ENCODE measurements at regions not wholly inside any gene's neighbourhood (a gene's known extent, or its start where the extent isn't known, plus 50 kb on each side); places are given as distances from the start of the nearest gene placed in this dataset.

GRCh38 chr1:95475686-95476457 is 241.9 kb downstream of the RWDD3 start:
- H3K4me2 ChIP-seq (ENCODE audit: low read length): no peak overlapping the region
- H3K36me3 ChIP-seq (ENCODE audit: insufficient read depth, low read length): no peaks in the 10 kb centered on the region
- no peaks in the 10 kb centered on the region for H3K9me2 ChIP-seq (ENCODE audit: insufficient read depth, low read length)
- TF ChIP-seq EZH2phosphoT487 (IDR thresholded peaks at IDR 0.05; ENCODE audit: borderline replicate concordance, low read depth, low read length) (no peak), CTCF (conservative IDR thresholded peaks at IDR 0.05; ENCODE audit: low read length) (no peak)
- BruUV-seq (replicated peaks): no TSS peak
- no peak overlapping the region for H3K27ac ChIP-seq (ENCODE audit: low read depth, low read length, poor library complexity, severe bottlenecking)
- H3K9me3 ChIP-seq (ENCODE audit: low read length): no peaks in the 10 kb centered on the region
- DNase-seq (ENCODE audit: low spot score): no peak
- H4K20me1 ChIP-seq (ENCODE audit: insufficient read depth, low read length): no peaks in the 10 kb centered on the region
- H2AFZ ChIP-seq (ENCODE audit: low read length): no peak overlapping the region
- intact Hi-C loops (cut with micrococcal nuclease; ENCODE audit: unreplicated experiment): no loop called here
- CTCF ChIA-PET (ENCODE audit: unreplicated experiment): no interaction called here
- H3K4me1 ChIP-seq (ENCODE audit: insufficient read depth, low read length, poor library complexity, severe bottlenecking): no peaks in the 10 kb centered on the region
- H3K4me3 ChIP-seq (ENCODE audit: low read depth, low read length, poor library complexity, severe bottlenecking): no peak overlapping the region
- H3K79me2 ChIP-seq (ENCODE audit: insufficient read depth, low read depth, low read length): no peaks in the 10 kb centered on the region
- POLR2A ChIA-PET: no interaction called here

- Histone ChIP-seq H3K9me2 (ENCODE audit: insufficient read depth, low read length) (no peaks in the 10 kb centered on the region), H3K4me1 (ENCODE audit: insufficient read depth, low read length, poor library complexity, severe bottlenecking) (no peaks in the 10 kb centered on the region), H2AFZ (ENCODE audit: low read length) (no peak overlapping the region), H3K36me3 (ENCODE audit: insufficient read depth, low read length) (no peaks in the 10 kb centered on the region), H3K9me3 (ENCODE audit: low read length) (no peaks in the 10 kb centered on the region), H4K20me1 (ENCODE audit: insufficient read depth, low read length) (no peaks in the 10 kb centered on the region), H3K4me3 (ENCODE audit: low read depth, low read length, poor library complexity, severe bottlenecking) (no peak overlapping the region), H3K79me2 (ENCODE audit: insufficient read depth, low read depth, low read length) (no peaks in the 10 kb centered on the region), H3K27ac (ENCODE audit: low read depth, low read length, poor library complexity, severe bottlenecking) (no peak overlapping the region), H3K4me2 (ENCODE audit: low read length) (no peak overlapping the region)
- DNase-seq (ENCODE audit: low spot score): no peak
- ChIA-PET CTCF (ENCODE audit: unreplicated experiment) (no interaction called here), POLR2A (no interaction called here)
- no TSS peak for BruUV-seq (replicated peaks)
- TF ChIP-seq CTCF (conservative IDR thresholded peaks at IDR 0.05; ENCODE audit: low read length): no peak
- TF ChIP-seq EZH2phosphoT487 (IDR thresholded peaks at IDR 0.05; ENCODE audit: borderline replicate concordance, low read depth, low read length): no peak
- intact Hi-C loops (cut with micrococcal nuclease; ENCODE audit: unreplicated experiment): no loop called here
Measured at GRCh38 chr1:95496307-95496706, 262.3 kb downstream of the RWDD3 start.

- Histone ChIP-seq H3K36me3 (ENCODE audit: insufficient read depth, low read length) (no peaks in the 10 kb centered on the region), H3K9me3 (ENCODE audit: low read length) (no peaks in the 10 kb centered on the region), H2AFZ (ENCODE audit: low read length) (no peak overlapping the region), H4K20me1 (ENCODE audit: insufficient read depth, low read length) (no peaks in the 10 kb centered on the region), H3K79me2 (ENCODE audit: insufficient read depth, low read depth, low read length) (no peaks in the 10 kb centered on the region), H3K9me2 (ENCODE audit: insufficient read depth, low read length) (no peaks in the 10 kb centered on the region), H3K4me1 (ENCODE audit: insufficient read depth, low read length, poor library complexity, severe bottlenecking) (no peaks in the 10 kb centered on the region), H3K27ac (ENCODE audit: low read depth, low read length, poor library complexity, severe bottlenecking) (no peak overlapping the region), H3K4me3 (ENCODE audit: low read depth, low read length, poor library complexity, severe bottlenecking) (no peak overlapping the region), H3K4me2 (ENCODE audit: low read length) (no peak overlapping the region)
- BruUV-seq (replicated peaks): no TSS peak
- no peak for TF ChIP-seq EZH2phosphoT487 (IDR thresholded peaks at IDR 0.05; ENCODE audit: borderline replicate concordance, low read depth, low read length)
- TF ChIP-seq CTCF (conservative IDR thresholded peaks at IDR 0.05; ENCODE audit: low read length): no peak
- ChIA-PET CTCF (ENCODE audit: unreplicated experiment) (no interaction called here), POLR2A (no interaction called here)
- no peak for DNase-seq (ENCODE audit: low spot score)
- intact Hi-C loops (cut with micrococcal nuclease; ENCODE audit: unreplicated experiment): no loop called here
Measured at GRCh38 chr1:95496773-95497172, 262.8 kb downstream of the RWDD3 start.

Data from OCI-LY7 (cell line).